ENCODE measurements at regions not wholly inside any gene's neighbourhood (a gene's known extent, or its start where the extent isn't known, plus 50 kb on each side); places are given as distances from the start of the nearest gene placed in this dataset.

GRCh38 chr14:42190744-42191143, 584.1 kb downstream of the LRFN5 start:
- DNase-seq: no peak
- H3K9me3 ChIP-seq: no peaks in the 10 kb centered on the region
- H3K4me1 ChIP-seq: no peaks in the 10 kb centered on the region

GRCh38 chr14:42187846-42188245, 581.2 kb downstream of the LRFN5 start:
- Histone ChIP-seq H3K9me3 (no peaks in the 10 kb centered on the region), H3K27ac (no peak overlapping the region), H3K4me3 (no peak overlapping the region), H3K4me1 (no peaks in the 10 kb centered on the region), H3K36me3 (no peaks in the 10 kb centered on the region), H3K27me3 (no peaks in the 10 kb centered on the region)
- no peak for DNase-seq
- no peak for TF ChIP-seq CTCF (IDR thresholded peaks at IDR 0.05)
- no peak for TF ChIP-seq POLR2A (IDR thresholded peaks at IDR 0.05)

More at GRCh38 chr14:42190744-42191143, 584.1 kb downstream of the LRFN5 start:
- Histone ChIP-seq H3K4me3 (no peak overlapping the region), H3K27ac (no peak overlapping the region), H3K36me3 (no peaks in the 10 kb centered on the region), H3K27me3 (no peaks in the 10 kb centered on the region)
- TF ChIP-seq POLR2A (IDR thresholded peaks at IDR 0.05) (no peak), CTCF (IDR thresholded peaks at IDR 0.05) (no peak)

- Histone ChIP-seq H3K4me1 (no peaks in the 10 kb centered on the region), H3K9me3 (no peaks in the 10 kb centered on the region), H3K4me3 (no peak overlapping the region), H3K36me3 (no peaks in the 10 kb centered on the region), H3K27ac (no peak overlapping the region), H3K27me3 (no peaks in the 10 kb centered on the region)
- DNase-seq: no peak
- no peak for TF ChIP-seq CTCF (IDR thresholded peaks at IDR 0.05)
These were observed 579.0 kb downstream of the LRFN5 start for GRCh38 chr14:42185718-42186117.

GRCh38 chr14:42174357-42174756, 567.7 kb downstream of the LRFN5 start:
- H3K9me3 ChIP-seq: no peaks in the 10 kb centered on the region
- no peaks in the 10 kb centered on the region for H3K36me3 ChIP-seq
- TF ChIP-seq CTCF (IDR thresholded peaks at IDR 0.05) (no peak), POLR2A (IDR thresholded peaks at IDR 0.05) (no peak)
- no peak for DNase-seq
- H3K27me3 ChIP-seq: no peaks in the 10 kb centered on the region
- no peak overlapping the region for H3K27ac ChIP-seq
- no peaks in the 10 kb centered on the region for H3K4me1 ChIP-seq
- H3K4me3 ChIP-seq: no peak overlapping the region

GRCh38 chr14:42173206-42173605, 566.5 kb downstream of the LRFN5 start:
- H3K4me1 ChIP-seq: no peaks in the 10 kb centered on the region
- TF ChIP-seq POLR2A (IDR thresholded peaks at IDR 0.05): no peak
- no peak for TF ChIP-seq CTCF (IDR thresholded peaks at IDR 0.05)

GRCh38 chr14:42172304-42172703, 565.6 kb downstream of the LRFN5 start:
- Histone ChIP-seq H3K27ac (no peak overlapping the region), H3K4me3 (no peak overlapping the region), H3K27me3 (no peaks in the 10 kb centered on the region), H3K4me1 (no peaks in the 10 kb centered on the region), H3K36me3 (no peaks in the 10 kb centered on the region), H3K9me3 (no peaks in the 10 kb centered on the region)
- no peak for DNase-seq
- no peak for TF ChIP-seq CTCF (IDR thresholded peaks at IDR 0.05)
- no peak for TF ChIP-seq POLR2A (IDR thresholded peaks at IDR 0.05)

More at GRCh38 chr14:42173206-42173605, 566.5 kb downstream of the LRFN5 start:
- Histone ChIP-seq H3K4me3 (no peak overlapping the region), H3K9me3 (no peaks in the 10 kb centered on the region), H3K27ac (no peak overlapping the region), H3K27me3 (no peaks in the 10 kb centered on the region), H3K36me3 (no peaks in the 10 kb centered on the region)
- no peak for DNase-seq
